ENCODE measurements at regions not wholly inside any gene's neighbourhood (a gene's known extent, or its start where the extent isn't known, plus 50 kb on each side); places are given as distances from the start of the nearest gene placed in this dataset.

DNA sequence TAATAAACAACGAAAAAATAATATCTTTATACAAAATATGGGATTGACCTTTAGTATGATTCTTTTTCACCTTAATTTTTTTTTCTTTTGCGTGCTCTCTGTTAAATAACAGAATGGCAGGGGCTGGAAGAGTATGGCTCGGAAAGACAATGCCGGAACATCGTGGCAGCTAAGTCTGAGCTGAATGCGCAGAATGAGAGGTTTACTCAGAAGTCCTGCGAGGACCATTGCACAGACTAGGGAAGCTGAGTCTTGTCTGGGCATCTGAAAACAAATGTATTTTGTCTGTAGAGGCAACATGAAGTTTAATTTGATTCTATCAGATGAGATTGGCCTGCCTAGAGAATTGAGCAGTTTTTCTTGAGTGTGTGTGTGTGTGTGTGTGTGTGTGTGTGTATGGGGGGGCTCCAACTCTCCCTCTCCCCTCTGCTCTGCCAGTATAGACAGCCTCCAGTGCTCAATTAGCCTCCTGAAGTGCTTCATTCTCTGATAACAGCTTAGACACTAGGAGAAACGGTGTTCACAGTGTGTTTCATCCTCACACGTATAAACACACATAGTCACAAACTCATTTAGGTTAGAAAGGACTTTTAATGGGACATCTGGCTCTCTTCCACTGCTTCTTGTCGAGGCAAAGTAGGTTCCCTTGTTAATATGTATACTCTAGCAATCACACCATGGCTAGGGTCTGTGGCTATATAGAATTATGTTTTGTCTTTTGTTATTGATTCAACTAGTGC, 244.3 kb upstream of the SORL1-AS1 start:
- TF ChIP-seq FOXP2 (optimal IDR thresholded peaks at IDR 0.05; ENCODE audit: borderline replicate concordance, extremely low read depth, extremely low read length, insufficient read depth) = no peak

DNA sequence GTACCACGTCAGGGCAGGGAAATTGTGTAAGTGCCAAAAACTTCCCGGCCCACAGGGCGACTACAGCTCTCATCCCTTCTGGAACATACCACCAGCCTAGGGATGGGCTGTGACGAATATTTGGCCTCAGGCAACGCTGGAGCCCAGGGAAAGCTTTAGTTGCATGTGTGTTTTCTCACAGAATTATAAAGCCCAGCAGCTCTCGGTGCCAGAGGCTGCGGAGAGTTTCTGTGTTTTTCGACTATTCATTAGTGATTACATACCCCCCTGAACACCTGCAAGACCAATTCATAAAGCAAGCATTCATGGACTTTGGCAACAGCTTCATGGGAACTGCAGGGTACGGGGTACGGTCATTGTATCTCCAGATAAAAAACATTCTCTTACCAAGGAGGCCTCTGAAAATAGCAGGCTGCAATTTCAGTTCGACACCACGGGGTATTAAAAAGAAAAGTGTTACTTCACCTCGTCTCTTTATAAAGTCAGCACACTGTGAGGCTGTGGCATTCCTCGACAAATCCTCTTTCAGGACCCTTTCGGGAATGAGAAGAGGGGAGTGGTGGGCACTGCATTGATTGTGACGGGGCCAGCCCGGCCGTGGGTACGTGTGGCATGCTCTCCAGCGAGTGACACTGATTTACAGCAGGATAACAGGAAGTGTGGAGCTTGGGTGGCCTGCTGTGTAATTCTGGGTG, 243.6 kb upstream of the SORL1-AS1 start:
- TF ChIP-seq POLR2AphosphoS5 (IDR thresholded peaks at IDR 0.05; ENCODE audit: low read depth, low read length) = no peak
- no peak for TF ChIP-seq TAF1 (IDR thresholded peaks at IDR 0.05; ENCODE audit: borderline replicate concordance, insufficient read depth, low read length)
- TF ChIP-seq, protein P1, sequence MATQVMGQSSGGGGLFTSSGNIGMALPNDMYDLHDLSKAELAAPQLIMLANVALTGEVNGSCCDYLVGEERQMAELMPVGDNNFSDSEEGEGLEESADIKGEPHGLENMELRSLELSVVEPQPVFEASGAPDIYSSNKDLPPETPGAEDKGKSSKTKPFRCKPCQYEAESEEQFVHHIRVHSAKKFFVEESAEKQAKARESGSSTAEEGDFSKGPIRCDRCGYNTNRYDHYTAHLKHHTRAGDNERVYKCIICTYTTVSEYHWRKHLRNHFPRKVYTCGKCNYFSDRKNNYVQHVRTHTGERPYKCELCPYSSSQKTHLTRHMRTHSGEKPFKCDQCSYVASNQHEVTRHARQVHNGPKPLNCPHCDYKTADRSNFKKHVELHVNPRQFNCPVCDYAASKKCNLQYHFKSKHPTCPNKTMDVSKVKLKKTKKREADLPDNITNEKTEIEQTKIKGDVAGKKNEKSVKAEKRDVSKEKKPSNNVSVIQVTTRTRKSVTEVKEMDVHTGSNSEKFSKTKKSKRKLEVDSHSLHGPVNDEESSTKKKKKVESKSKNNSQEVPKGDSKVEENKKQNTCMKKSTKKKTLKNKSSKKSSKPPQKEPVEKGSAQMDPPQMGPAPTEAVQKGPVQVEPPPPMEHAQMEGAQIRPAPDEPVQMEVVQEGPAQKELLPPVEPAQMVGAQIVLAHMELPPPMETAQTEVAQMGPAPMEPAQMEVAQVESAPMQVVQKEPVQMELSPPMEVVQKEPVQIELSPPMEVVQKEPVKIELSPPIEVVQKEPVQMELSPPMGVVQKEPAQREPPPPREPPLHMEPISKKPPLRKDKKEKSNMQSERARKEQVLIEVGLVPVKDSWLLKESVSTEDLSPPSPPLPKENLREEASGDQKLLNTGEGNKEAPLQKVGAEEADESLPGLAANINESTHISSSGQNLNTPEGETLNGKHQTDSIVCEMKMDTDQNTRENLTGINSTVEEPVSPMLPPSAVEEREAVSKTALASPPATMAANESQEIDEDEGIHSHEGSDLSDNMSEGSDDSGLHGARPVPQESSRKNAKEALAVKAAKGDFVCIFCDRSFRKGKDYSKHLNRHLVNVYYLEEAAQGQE (IDR thresholded peaks at IDR 0.05; ENCODE audit: insufficient read depth in 1 of 2, low read depth in 2 of 2, low read length in 2 of 2) = no peak
- no peak for TF ChIP-seq FOXP2 (optimal IDR thresholded peaks at IDR 0.05; ENCODE audit: borderline replicate concordance, extremely low read depth, extremely low read length, insufficient read depth)
- no peak for TF ChIP-seq SIN3A (IDR thresholded peaks at IDR 0.05; ENCODE audit: borderline replicate concordance, insufficient read depth, low read length)

DNA sequence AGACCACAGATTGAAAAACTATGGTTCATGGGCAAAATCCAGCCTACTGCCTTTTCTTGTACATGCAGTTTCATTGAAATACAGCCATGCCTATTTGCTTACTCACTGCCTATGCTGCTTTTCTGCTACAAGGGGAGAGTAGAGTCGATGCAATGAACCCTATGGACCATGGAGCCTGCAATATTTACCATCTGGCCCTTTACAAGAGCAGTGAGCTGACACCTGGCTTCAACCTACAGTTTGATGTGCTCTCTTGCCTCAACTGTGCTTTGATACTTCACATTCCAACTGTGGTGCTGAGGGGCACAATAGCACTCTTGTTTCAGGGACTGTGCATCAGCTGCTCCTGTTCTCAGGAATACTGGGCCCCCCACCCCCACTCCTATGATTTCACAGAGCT, 239.5 kb upstream of the SORL1-AS1 start:
- TF ChIP-seq, protein P1 (IDR thresholded peaks at IDR 0.05; ENCODE audit: insufficient read depth in 1 of 2, low read depth in 2 of 2, low read length in 2 of 2) = no peak
- TF ChIP-seq TAF1 (IDR thresholded peaks at IDR 0.05; ENCODE audit: borderline replicate concordance, insufficient read depth, low read length) = no peak
- TF ChIP-seq FOXP2 (optimal IDR thresholded peaks at IDR 0.05; ENCODE audit: borderline replicate concordance, extremely low read depth, extremely low read length, insufficient read depth) = no peak
- no peak for TF ChIP-seq POLR2AphosphoS5 (IDR thresholded peaks at IDR 0.05; ENCODE audit: low read depth, low read length)
- no peak for TF ChIP-seq SIN3A (IDR thresholded peaks at IDR 0.05; ENCODE audit: borderline replicate concordance, insufficient read depth, low read length)

DNA sequence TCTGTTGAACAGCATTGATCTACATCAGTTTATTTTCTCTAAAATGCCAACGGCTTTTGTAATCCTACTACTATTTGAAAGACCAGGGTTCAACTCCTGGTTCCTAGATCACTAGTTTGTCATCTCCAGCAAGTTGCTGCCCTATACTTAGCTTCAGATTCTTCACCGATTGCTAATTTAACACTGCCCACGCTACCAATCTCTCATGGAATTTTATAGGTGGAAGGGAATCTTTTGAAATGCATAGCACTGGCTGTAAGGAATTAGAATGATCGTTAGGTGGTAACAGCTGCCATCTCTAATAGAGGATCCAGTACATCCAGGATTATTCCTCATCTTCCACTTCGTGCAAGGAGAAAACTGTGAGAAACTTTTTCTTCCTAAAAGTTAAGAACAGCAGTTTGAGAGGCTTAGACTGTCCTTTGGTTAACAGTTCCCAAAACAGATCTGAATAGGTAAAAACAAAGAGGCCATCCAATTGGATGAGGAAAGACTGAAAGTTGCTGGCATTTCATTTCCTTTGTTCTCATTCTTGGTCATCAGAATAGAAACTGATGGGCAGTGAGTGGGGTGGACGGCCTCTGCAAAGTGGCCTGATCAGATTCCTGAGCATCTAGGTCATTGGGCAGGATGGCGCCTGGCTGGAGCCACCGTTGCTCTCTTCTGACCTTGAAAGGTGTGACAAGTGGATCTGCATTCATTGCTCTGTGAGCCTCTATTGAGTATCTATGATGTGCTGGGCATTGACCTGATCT, 236.3 kb upstream of the SORL1-AS1 start:
- no peak for TF ChIP-seq POLR2AphosphoS5 (IDR thresholded peaks at IDR 0.05; ENCODE audit: low read depth, low read length)

DNA sequence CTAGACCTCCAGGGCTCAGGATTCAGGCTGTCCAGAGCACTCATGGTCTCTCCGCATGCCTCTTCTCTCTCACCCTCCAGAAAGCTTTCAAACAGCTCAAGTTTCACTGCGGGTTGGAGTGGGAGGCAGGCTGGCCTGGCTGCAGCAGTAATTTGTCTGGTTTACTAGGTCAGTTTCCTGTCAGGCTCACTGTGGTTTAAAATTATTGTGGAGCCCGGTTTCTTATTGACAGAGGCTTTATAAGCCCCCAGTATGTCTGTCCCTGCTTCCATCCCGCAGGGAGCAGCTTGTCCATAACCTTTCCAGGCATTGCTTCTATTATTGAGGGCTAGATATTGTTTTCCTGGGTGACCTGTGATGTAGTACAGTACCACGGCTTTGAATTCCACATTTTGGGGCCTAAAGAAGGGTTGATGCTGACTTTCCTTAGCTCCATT, 235.3 kb upstream of the SORL1-AS1 start:
- TF ChIP-seq FOXP2 (optimal IDR thresholded peaks at IDR 0.05; ENCODE audit: borderline replicate concordance, extremely low read depth, extremely low read length, insufficient read depth) (peak; percentile 9), SIN3A (IDR thresholded peaks at IDR 0.05; ENCODE audit: borderline replicate concordance, insufficient read depth, low read length) (no peak), POLR2AphosphoS5 (IDR thresholded peaks at IDR 0.05; ENCODE audit: low read depth, low read length) (no peak), TAF1 (IDR thresholded peaks at IDR 0.05; ENCODE audit: borderline replicate concordance, insufficient read depth, low read length) (no peak)
- TF ChIP-seq, protein P1 (IDR thresholded peaks at IDR 0.05; ENCODE audit: insufficient read depth in 1 of 2, low read depth in 2 of 2, low read length in 2 of 2) = no peak

DNA sequence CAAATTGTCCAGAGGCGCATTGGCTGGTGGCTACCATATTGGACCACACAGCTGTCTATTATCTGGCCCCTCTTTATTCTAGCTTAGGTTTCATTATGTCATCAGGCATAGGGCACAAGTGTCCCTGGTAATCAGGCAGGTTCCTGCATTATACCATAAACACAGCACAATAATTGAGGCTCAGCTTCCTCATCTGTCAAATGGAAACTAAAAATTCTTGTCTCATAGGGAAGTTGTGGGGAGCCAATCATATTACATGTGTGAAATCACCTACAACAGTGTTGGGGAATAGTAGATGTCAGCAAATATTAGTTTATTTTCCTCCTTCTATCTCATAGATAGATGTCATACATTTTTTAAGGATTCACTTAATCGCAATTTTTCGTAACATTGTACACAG, 231.0 kb upstream of the SORL1-AS1 start:
- TF ChIP-seq POLR2AphosphoS5 (IDR thresholded peaks at IDR 0.05; ENCODE audit: low read depth, low read length) (no peak), SIN3A (IDR thresholded peaks at IDR 0.05; ENCODE audit: borderline replicate concordance, insufficient read depth, low read length) (no peak), TAF1 (IDR thresholded peaks at IDR 0.05; ENCODE audit: borderline replicate concordance, insufficient read depth, low read length) (no peak), FOXP2 (optimal IDR thresholded peaks at IDR 0.05; ENCODE audit: borderline replicate concordance, extremely low read depth, extremely low read length, insufficient read depth) (no peak)
- TF ChIP-seq, protein P1 (IDR thresholded peaks at IDR 0.05; ENCODE audit: insufficient read depth in 1 of 2, low read depth in 2 of 2, low read length in 2 of 2) = no peak
